Stimulated activated memory B cell treated with anti-CD40 and anti-IgM and Interleukin-4, amounts not matched to agents 10 μg/mL and 1 μg/mL and 100 μg/mL, for 72 hours (primary cell): ENCODE measurements at regions not wholly inside any gene's neighbourhood (a gene's known extent, or its start where the extent isn't known, plus 50 kb on each side); places are given as distances from the start of the nearest gene placed in this dataset.
"Not testable (repeated sequence)": the region's sequence is repeated elsewhere in the genome, so short reads cannot be mapped to it uniquely, and the experiment has no call there.

ENCODE experiments used
- ATAC-seq: fragments of 150-1000 bp; cut with Tn5 transposase; 2 replicates; pipeline ENCODE4 v1.10.0; 2021
- H3K27ac Mint-ChIP-seq: one replicate; pipeline ENCODE4 v1.8.0; 2022; ENCODE audit warnings: mild to moderate bottlenecking, mixed read lengths
- H3K27me3 Mint-ChIP-seq: one replicate; pipeline ENCODE4 v1.8.0; 2022; ENCODE audit warnings: mixed read lengths
- H3K36me3 Mint-ChIP-seq: one replicate; pipeline ENCODE4 v1.8.0; 2022; ENCODE audit warnings: mixed read lengths
- H3K4me1 Mint-ChIP-seq: one replicate; pipeline ENCODE4 v1.8.0; 2022; ENCODE audit warnings: mixed read lengths
- H3K4me3 Mint-ChIP-seq: one replicate; pipeline ENCODE4 v1.8.0; 2022; ENCODE audit warnings: mild to moderate bottlenecking, moderate library complexity, mixed read lengths
- H3K9me3 Mint-ChIP-seq: one replicate; pipeline ENCODE4 v1.8.0; 2022; ENCODE audit warnings: mixed read lengths

DNA sequence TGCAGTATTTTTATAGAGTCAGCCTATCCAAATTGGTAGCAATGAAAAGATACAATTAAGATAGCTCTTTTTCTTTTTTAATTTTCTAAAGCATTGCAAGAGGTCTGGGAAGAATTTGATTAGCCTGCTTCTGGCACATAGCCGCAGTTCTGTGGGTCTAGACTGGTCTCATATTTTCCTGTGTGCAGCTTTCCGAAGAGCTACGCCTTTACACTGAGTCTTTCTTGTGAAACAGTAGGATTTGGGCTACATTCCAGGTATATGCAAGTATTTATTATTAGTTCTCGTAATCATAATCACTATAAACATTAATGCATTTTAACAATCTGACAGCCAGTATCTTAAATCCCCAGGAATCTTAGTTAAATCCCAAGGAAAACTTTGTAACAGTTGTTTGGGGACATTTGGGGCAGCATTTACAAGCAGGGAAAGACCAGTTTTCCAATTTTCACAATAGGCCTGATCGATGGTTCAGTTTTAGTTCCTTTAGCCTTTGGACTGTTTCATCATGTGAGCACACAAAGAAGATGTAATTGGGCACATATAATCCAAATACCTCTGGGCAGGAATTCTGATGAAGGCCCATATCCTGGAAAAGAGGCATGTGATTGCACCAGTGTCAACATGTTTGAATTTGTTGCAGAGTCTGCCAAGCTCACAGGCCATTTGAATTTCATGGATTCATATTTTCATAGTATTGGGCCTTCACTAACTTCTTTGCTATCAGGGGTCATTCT, 287.3 kb downstream of the INHBA start:
- Mint-ChIP-seq H3K27ac (no peak overlapping the region), H3K27me3 (no peaks in the 10 kb centered on the region), H3K4me3 (no peak overlapping the region), H3K9me3 (peaks cover 4% of the 10 kb centered on the region), H3K36me3 (no peaks in the 10 kb centered on the region), H3K4me1 (no peaks in the 10 kb centered on the region)
- no peak for ATAC-seq

DNA sequence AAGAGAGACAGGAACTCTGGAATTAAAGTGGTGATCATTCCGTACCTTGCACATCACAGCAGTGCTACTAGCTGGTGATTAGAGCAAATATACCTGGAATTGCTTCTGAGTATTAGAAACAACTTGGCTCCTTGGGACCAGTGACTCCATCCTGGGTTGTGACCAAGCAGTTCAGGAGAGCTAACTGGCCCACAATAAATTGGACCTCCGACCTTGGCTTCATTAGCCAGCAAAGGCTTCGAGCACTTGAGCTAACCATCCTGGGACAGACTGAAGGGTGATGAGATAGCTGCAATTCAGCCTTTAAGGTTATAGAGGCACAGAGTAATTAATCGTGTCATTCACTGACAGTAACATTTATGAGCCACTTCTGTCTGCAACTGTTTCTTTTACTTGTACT, 287.8 kb downstream of the INHBA start:
- Mint-ChIP-seq H3K27me3 (no peaks in the 10 kb centered on the region), H3K27ac (no peak overlapping the region), H3K9me3 (peaks cover 4% of the 10 kb centered on the region), H3K36me3 (no peaks in the 10 kb centered on the region), H3K4me3 (no peak overlapping the region), H3K4me1 (no peaks in the 10 kb centered on the region)
- ATAC-seq: no peak

DNA sequence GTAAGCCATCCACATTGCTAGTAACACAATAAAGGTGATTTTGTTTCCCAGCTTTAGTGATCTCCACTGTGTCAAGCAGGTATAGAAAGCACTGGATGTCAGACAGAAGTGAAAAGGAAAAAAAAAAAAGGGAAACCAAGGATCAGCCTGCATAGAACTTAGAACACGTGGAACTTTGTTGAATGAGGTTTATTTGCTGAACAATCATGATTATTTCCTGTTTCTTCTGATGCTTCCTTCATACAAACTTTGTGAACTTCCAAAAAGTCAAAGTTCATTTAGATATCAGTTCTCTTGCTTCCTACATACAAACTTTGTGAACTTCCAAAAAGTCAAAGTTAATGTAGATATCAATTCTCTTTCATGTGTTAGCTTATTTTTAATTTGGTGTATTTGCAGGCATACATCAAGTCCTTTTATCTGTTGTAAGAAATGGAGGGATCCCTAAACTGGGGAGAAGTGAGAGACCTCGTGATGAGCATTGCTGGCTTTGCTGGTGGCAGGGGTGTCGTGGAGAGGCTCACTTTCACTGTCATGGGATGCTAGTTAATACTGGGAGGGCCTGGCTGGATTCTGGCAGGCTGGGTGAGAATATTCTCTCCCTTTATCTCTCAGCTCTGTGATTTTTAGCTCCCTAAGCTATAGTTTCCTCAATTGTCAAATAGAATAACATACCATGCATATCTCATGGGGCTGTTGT, 298.4 kb downstream of the INHBA start:
- no peaks in the 10 kb centered on the region for H3K4me1 Mint-ChIP-seq
- no peaks in the 10 kb centered on the region for H3K9me3 Mint-ChIP-seq
- no peaks in the 10 kb centered on the region for H3K27me3 Mint-ChIP-seq
- H3K27ac Mint-ChIP-seq: no peak overlapping the region
- no peak for ATAC-seq
- H3K36me3 Mint-ChIP-seq: no peaks in the 10 kb centered on the region
- no peak overlapping the region for H3K4me3 Mint-ChIP-seq

DNA sequence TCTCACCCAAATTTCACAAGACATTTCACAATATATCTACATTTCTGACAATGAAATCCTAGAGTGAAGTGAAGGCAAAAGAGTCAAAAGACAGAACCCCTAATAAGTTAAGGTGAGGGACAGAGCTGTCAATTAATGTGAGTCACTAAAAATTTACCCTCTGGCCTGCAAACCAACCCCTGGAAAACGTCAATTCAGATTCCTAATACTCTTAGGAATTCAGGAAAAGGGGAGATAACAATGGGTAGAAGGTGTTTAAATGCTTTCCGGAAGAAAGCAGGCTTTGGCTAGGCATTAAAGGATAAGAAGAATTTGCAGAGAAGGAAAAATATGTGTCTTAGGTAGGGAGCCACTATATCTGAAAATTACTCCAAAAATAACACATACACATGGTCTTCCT, 299.6 kb downstream of the INHBA start:
- ATAC-seq: no peak
- Mint-ChIP-seq H3K4me1 (no peaks in the 10 kb centered on the region), H3K27ac (no peak overlapping the region)

DNA sequence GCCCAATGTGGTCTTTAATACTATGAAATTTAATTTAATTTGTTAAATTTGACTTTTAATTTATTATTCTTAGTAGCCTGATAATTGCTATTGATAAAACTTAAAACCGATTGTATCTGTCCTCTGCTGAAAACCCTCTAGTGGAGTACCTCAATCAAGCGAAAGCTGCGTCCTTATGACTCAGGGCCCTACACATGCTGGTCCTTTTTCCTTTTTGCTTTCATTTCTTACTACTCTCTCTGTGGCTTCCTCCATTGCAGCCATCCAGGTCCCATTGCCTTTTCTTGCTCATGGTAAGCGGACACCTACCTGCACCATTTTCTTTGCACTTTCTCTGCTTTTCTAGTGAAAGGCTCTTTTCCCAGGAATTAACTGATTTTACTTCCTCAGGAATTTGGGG, 301.1 kb downstream of the INHBA start:
- ATAC-seq: no peak

More for the DNA sequence above, 299.6 kb downstream of the INHBA start:
- H3K27me3 Mint-ChIP-seq: no peaks in the 10 kb centered on the region
- no peak overlapping the region for H3K4me3 Mint-ChIP-seq
- no peaks in the 10 kb centered on the region for H3K9me3 Mint-ChIP-seq
- H3K36me3 Mint-ChIP-seq: no peaks in the 10 kb centered on the region

DNA sequence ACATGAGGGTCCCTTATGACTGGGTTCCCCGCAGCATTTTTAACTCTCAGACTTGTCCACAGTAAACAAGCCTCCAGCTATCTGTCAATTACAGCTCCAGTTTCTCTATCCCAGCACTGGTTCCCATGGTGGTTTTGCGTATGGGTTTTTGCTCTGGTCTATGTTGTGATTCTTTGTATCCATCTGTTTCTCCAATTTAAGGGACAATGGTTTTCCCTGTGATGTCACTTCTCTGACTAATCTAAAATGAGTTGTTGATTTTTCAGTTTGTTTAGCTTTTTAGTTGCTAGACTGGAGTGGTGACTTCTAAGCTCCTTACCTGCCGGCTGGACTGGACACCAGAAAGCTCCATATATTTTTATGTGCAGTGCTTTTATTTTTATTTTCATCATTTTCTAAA, 303.7 kb downstream of the INHBA start:
- no peak for ATAC-seq
- H3K27ac Mint-ChIP-seq: no peak overlapping the region
- H3K9me3 Mint-ChIP-seq: no peaks in the 10 kb centered on the region
- H3K4me3 Mint-ChIP-seq: no peak overlapping the region
- no peaks in the 10 kb centered on the region for H3K36me3 Mint-ChIP-seq
- no peaks in the 10 kb centered on the region for H3K27me3 Mint-ChIP-seq
- no peaks in the 10 kb centered on the region for H3K4me1 Mint-ChIP-seq

More for the DNA sequence above, 301.1 kb downstream of the INHBA start:
- Mint-ChIP-seq H3K9me3 (no peaks in the 10 kb centered on the region), H3K4me1 (no peaks in the 10 kb centered on the region), H3K27ac (no peak overlapping the region), H3K36me3 (no peaks in the 10 kb centered on the region), H3K27me3 (no peaks in the 10 kb centered on the region), H3K4me3 (no peak overlapping the region)

DNA sequence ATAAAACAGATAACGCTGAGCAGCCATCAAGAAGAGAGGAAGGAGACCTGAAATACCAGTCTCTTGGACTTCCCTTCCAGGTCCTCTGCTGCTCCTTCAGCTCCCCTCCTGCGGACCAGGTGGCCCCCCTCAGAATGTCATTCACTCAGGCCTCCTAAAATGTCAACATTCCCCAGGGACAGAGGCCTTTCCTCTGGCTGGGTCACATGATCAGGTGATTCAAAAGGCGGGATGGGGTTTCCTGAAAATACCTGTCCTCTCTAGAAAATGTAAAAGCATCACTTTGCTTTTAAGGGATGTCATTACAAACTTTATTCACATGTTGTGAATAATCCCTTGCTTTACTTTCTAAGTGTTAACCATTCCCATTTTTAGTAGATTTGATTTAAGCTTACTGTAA, 311.1 kb downstream of the INHBA start:
- no peak overlapping the region for H3K27ac Mint-ChIP-seq
- ATAC-seq: no peak
- H3K27me3 Mint-ChIP-seq: no peaks in the 10 kb centered on the region
- H3K9me3 Mint-ChIP-seq: peaks cover 9% of the 10 kb centered on the region
- no peaks in the 10 kb centered on the region for H3K4me1 Mint-ChIP-seq
- no peak overlapping the region for H3K4me3 Mint-ChIP-seq
- no peaks in the 10 kb centered on the region for H3K36me3 Mint-ChIP-seq

DNA sequence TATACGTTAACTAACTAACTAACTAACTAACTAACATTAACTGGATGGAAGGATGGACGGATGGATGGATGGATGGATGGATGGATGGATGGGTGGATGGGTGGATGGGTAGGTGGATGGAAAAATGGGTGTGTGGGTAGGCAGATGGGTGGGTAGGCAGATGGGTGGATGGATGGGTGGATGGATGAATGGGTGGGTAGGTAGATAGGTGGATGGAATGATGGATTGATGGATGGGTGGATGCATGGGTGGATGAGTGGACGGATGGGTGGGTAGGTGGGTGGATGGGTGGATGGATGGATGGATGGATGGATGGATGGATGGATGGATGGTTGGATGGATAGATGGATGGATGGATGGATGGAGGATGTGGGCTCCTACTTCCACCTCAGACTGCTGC, 314.0 kb downstream of the INHBA start:
- not testable (repeated sequence) for H3K4me1 Mint-ChIP-seq, H3K27ac Mint-ChIP-seq, H3K4me3 Mint-ChIP-seq, H3K36me3 Mint-ChIP-seq, H3K27me3 Mint-ChIP-seq, H3K9me3 Mint-ChIP-seq
- ATAC-seq: peak; percentile 32

DNA sequence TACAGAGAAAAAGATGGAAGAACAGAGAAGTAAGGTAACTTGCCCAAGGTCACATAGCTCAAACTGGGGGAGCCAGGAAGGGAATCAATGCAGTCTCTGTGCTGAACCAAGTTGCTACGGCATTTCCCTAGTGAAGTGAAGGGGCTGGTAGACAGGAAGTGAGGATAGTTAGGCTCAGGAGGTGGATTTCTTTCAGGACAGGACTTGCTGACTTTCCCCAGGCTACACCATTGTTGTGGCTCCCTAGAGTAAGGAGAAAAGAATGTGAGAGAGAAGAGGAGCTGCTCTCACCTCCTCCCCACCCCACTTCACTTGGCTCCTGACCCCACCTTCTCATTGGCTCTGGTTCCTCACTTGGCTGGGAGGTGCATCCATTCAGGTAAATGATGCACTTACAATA, 316.9 kb downstream of the INHBA start:
- H3K4me3 Mint-ChIP-seq: no peak overlapping the region
- H3K27me3 Mint-ChIP-seq: no peaks in the 10 kb centered on the region
- no peak overlapping the region for H3K27ac Mint-ChIP-seq
- H3K9me3 Mint-ChIP-seq: peaks cover 5% of the 10 kb centered on the region
- ATAC-seq: no peak
- no peaks in the 10 kb centered on the region for H3K36me3 Mint-ChIP-seq
- H3K4me1 Mint-ChIP-seq: no peaks in the 10 kb centered on the region

DNA sequence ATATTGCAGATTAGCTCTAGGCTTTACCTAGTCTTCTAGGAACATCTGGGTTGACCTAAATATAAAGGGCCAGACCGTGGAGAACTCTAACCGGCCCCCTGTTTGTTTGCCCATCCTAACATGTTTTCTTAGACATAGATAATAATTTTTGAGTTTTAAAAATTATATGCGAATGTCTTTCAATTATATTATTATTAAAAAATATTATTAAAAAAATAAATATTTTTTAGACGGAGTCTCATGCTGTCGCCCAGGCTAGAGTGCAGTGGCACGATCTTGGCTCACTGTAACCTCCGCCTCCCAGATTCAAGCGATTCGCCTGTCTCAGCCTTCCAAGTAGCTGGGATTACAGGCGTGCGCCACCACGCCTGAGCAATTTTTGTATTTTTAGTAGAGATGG, 318.5 kb downstream of the INHBA start:
- Mint-ChIP-seq H3K27ac (no peak overlapping the region), H3K36me3 (no peaks in the 10 kb centered on the region), H3K27me3 (no peaks in the 10 kb centered on the region), H3K4me3 (no peak overlapping the region), H3K9me3 (peaks cover 5% of the 10 kb centered on the region), H3K4me1 (no peaks in the 10 kb centered on the region)
- no peak for ATAC-seq

DNA sequence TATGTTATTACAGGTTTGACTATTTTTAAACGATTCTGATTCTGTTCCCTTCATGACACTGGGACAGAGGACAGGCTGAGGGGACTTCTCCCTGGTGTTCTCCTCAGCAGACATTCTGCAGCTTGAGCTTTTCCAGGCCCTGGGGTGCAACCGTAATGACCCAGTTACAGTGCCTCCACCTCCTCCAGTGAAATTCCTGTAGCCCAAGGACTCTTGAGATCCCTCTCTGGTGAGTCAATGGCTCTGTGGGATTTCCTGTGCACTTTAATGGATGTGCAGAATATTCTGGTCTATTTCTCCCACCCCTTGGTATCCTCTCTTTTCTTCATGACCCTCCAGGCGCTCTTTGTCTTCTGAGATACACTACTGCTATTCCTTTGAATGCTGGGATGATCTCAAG, 319.3 kb downstream of the INHBA start:
- H3K4me1 Mint-ChIP-seq: no peaks in the 10 kb centered on the region
- no peaks in the 10 kb centered on the region for H3K27me3 Mint-ChIP-seq
- no peak overlapping the region for H3K4me3 Mint-ChIP-seq
- no peaks in the 10 kb centered on the region for H3K9me3 Mint-ChIP-seq
- no peaks in the 10 kb centered on the region for H3K36me3 Mint-ChIP-seq
- ATAC-seq: no peak
- no peak overlapping the region for H3K27ac Mint-ChIP-seq

DNA sequence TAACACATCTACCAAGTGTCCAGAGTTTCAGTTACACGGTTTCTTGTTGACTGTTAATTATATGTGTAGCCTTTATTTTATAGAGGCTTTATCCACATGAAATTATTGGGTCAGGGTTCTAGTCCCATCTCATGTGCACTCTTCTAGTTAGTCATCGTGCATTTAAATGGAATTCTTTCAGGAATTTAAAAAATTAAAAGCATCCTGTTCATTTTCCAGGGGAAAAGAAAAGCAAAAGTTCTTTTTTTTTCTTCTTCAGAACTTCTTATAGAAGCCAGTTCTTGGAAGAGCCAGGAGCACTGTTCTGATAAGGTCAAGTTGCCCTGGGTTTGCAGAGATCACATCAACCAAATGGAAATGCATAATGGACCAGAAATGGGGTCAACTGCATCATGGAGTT, 324.7 kb downstream of the INHBA start:
- Mint-ChIP-seq H3K36me3 (no peaks in the 10 kb centered on the region), H3K27ac (no peak overlapping the region), H3K9me3 (no peaks in the 10 kb centered on the region), H3K27me3 (no peaks in the 10 kb centered on the region), H3K4me3 (no peak overlapping the region), H3K4me1 (no peaks in the 10 kb centered on the region)
- no peak for ATAC-seq

DNA sequence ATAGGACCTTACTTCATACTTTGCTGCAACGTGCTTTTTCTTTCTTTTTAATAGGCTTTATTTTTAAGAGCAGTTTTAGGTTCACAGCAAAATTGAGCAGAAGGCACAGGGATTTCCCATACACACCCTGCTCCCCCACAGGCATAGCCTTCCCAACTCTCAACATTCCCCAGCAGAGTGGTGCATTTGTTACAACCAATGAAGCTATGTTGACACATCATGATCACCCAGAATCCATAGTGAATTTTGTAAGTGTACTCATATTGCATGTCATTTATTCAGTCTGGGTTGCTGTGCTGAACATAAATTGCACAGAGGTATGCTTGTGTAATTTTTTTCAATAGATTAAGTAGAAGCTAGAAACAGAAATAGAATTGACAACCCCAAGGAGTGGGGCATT, 327.3 kb downstream of the INHBA start:
- Mint-ChIP-seq H3K4me1 (no peaks in the 10 kb centered on the region), H3K27me3 (no peaks in the 10 kb centered on the region), H3K4me3 (no peak overlapping the region), H3K9me3 (no peaks in the 10 kb centered on the region), H3K27ac (no peak overlapping the region), H3K36me3 (no peaks in the 10 kb centered on the region)
- no peak for ATAC-seq

DNA sequence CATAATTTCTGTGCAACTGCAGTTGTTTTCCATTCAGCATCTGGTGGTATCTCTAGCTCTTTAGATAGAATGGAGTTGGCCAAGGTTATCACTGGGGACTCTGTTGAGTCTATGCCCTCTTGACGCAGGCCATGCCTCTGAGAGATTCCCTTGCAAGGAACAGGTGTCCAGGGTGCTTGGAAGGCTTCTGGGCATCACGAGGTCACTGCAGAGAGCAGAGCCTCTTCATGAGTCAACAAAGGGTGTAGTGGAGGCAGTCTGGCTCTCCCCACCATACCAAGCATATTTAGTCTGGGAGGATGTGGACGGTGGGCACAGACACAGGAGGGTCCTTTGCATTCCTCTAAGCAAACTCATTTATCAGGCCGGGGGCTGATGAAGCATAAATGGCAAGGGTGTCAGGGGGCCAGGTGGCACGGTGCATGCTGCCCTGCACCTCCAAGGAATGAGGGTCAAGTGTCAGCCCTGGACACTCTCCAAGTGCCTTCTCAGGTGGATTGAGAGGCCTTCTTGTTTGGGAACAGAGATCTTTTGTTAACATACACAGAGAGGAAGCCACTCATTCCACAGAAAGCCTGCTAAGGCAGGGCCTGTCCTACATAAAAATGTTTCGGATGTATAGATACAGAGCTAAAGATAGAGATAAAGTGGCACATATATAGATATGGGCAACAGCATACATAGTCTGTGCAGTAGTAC, 328.6 kb downstream of the INHBA start:
- H3K4me1 Mint-ChIP-seq: no peaks in the 10 kb centered on the region
- H3K27me3 Mint-ChIP-seq: no peaks in the 10 kb centered on the region
- H3K36me3 Mint-ChIP-seq: no peaks in the 10 kb centered on the region
- H3K4me3 Mint-ChIP-seq: no peak overlapping the region
- no peaks in the 10 kb centered on the region for H3K9me3 Mint-ChIP-seq
- H3K27ac Mint-ChIP-seq: no peak overlapping the region
- ATAC-seq: peak; percentile 11

DNA sequence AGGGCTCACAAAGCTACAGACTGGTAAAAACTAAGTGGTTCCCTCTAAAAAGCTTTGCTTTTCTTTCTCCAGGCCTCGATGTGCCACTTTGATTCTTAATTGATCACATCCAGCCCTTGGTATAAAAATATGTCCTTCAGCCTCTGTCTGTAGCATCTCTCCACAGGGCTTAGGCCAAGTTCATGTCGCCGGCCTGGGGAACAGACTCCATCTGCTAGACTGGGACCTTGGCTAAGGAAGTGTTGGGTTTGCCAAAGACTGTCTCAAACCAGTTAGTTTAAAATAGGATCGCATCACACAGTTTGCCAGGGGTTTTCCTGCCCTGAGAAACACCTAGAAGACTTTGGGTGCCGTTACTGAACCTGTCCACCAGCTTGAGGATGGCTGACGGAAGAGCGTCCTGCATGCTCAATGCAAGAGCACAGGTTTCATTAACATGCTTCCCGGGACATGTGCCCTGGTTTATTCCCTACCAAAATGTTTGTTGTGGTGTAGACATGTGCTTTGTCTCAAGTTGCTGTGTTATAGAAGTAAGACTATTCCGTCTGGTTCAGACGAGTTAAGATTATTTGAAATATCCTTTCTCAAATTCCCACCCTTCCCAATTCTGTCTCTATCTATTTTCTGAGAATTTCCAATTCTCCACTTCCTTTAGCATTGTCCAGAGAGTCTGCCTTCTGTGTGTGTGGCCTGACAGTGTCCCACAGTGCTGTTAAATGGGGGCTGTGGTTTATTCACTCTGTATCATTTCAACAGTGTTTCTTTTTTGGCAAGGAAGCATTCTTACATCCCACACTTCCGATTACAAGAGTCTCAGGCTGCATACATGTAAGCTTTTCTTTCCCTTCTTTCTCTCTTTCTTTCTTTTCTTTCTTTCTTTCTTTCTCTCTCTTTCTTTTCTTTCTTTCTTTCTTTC, 334.7 kb downstream of the INHBA start:
- Mint-ChIP-seq H3K9me3 (peaks cover 6% of the 10 kb centered on the region), H3K27ac (no peak overlapping the region), H3K4me3 (no peak overlapping the region), H3K27me3 (no peaks in the 10 kb centered on the region), H3K4me1 (no peaks in the 10 kb centered on the region), H3K36me3 (no peaks in the 10 kb centered on the region)
- no peak for ATAC-seq
